SK-N-SH treated with all-trans-retinoic acid at 6 μM for 48 hours (cell line): ENCODE measurements at regions not wholly inside any gene's neighbourhood (a gene's known extent, or its start where the extent isn't known, plus 50 kb on each side); places are given as distances from the start of the nearest gene placed in this dataset.

Experiments
- ATAC-seq: fragments of 200-7000 bp; cut with Tn5 transposase; 3 replicates; pipeline ENCODE4 v1.9.1; 2020; ENCODE audit warnings: mild to moderate bottlenecking, moderate library complexity
- ARNTL ChIP-seq: fragments of 450-650 bp; formaldehyde crosslinking; IDR thresholded peaks from 2 replicates; pipeline ENCODE4 v1.5.0; 2020; ENCODE audit warnings: low read depth, mild to moderate bottlenecking, moderate library complexity, borderline replicate concordance
- BACH2 ChIP-seq: fragments of 250-450 bp; sonication (Bioruptor Pico); IDR thresholded peaks from 2 replicates; pipeline ENCODE4 v1.9.0; 2021; ENCODE audit warnings: mild to moderate bottlenecking, borderline replicate concordance
- CSDC2 ChIP-seq: fragments of 250-450 bp; sonication (Bioruptor Pico); IDR thresholded peaks from 2 replicates; pipeline ENCODE4 v1.5.0; 2020; ENCODE audit warnings: mild to moderate bottlenecking, moderate library complexity
- ESRRG ChIP-seq: fragments of 250-450 bp; sonication (Bioruptor Pico); IDR thresholded peaks from 2 replicates; pipeline ENCODE4 v1.6.1; 2021; ENCODE audit warnings: mild to moderate bottlenecking
- GLIS3 ChIP-seq: fragments of 250-450 bp; sonication (Bioruptor Pico); IDR thresholded peaks from 2 replicates; pipeline ENCODE4 v1.5.0; 2020; ENCODE audit warnings: mild to moderate bottlenecking, moderate library complexity
- ISL1 ChIP-seq: fragments of 250-450 bp; sonication (Bioruptor Pico); IDR thresholded peaks from 2 replicates; pipeline ENCODE4 v2.1.2; 2022; ENCODE audit warnings: mild to moderate bottlenecking, moderate library complexity
- OSR1 ChIP-seq: fragments of 250-450 bp; sonication (Bioruptor Pico); IDR thresholded peaks from 2 replicates; pipeline ENCODE4 v1.8.0; 2022; ENCODE audit warnings: moderate library complexity, mild to moderate bottlenecking, inconsistent platforms
- PPARA ChIP-seq: fragments of 250-450 bp; sonication (Bioruptor Pico); IDR thresholded peaks from 2 replicates; pipeline ENCODE4 v1.5.0; 2020; ENCODE audit warnings: mild to moderate bottlenecking, borderline replicate concordance
- RARB ChIP-seq: fragments of 250-450 bp; sonication (Bioruptor Pico); IDR thresholded peaks from 2 replicates; pipeline ENCODE4 v1.8.0; 2021; ENCODE audit warnings: mild to moderate bottlenecking, moderate library complexity
- SNAI2 ChIP-seq: fragments of 250-450 bp; sonication (Bioruptor Pico); IDR thresholded peaks from 2 replicates; pipeline ENCODE4 v1.5.0; 2020; ENCODE audit warnings: mild to moderate bottlenecking, moderate library complexity
- TCF4 ChIP-seq: fragments of 250-450 bp; sonication (Bioruptor Pico); IDR thresholded peaks from 2 replicates; pipeline ENCODE4 v1.8.0; 2021; ENCODE audit warnings: mild to moderate bottlenecking, moderate library complexity, borderline replicate concordance
- TOX ChIP-seq: fragments of 250-450 bp; sonication (Bioruptor Pico); IDR thresholded peaks from 2 replicates; pipeline ENCODE4 v1.8.0; 2021; ENCODE audit warnings: mild to moderate bottlenecking, moderate library complexity, borderline replicate concordance
- ZC3H10 ChIP-seq: fragments of 250-450 bp; sonication (Bioruptor Pico); IDR thresholded peaks from 2 replicates; pipeline ENCODE4 v1.5.1; 2021; ENCODE audit warnings: mild to moderate bottlenecking, moderate library complexity
- ZFP3 ChIP-seq: fragments of 250-450 bp; sonication (Bioruptor Pico); IDR thresholded peaks from 2 replicates; pipeline ENCODE4 v1.5.0; 2020; ENCODE audit warnings: mild to moderate bottlenecking, moderate library complexity
- ZFP30 ChIP-seq: fragments of 450-650 bp; formaldehyde crosslinking; IDR thresholded peaks from 2 replicates; pipeline ENCODE4 v1.5.0; 2022; ENCODE audit warnings: mild to moderate bottlenecking, moderate library complexity
- ZNF565 ChIP-seq: fragments of 450-650 bp; formaldehyde crosslinking; conservative IDR thresholded peaks from 2 replicates; pipeline ENCODE4 v1.5.0; 2020; ENCODE audit warnings: low read depth, mild to moderate bottlenecking, moderate library complexity
- ZNF70 ChIP-seq: fragments of 450-650 bp; formaldehyde crosslinking; IDR thresholded peaks from 2 replicates; pipeline ENCODE4 v1.5.0; 2020; ENCODE audit warnings: mild to moderate bottlenecking, moderate library complexity
- ZNF8 ChIP-seq: fragments of 450-650 bp; formaldehyde crosslinking; IDR thresholded peaks from 2 replicates; pipeline ENCODE4 v1.5.0; 2020; ENCODE audit warnings: mild to moderate bottlenecking, moderate library complexity
- TF ChIP-seq, protein P1 (sequence below): fragments of 250-450 bp; sonication (Bioruptor Pico); IDR thresholded peaks from 2 replicates; pipeline ENCODE4 v1.8.0; 2020; ENCODE audit warnings: mild to moderate bottlenecking, moderate library complexity, borderline replicate concordance
- TF ChIP-seq, protein P2 (sequence below): fragments of 250-450 bp; sonication (Bioruptor Pico); IDR thresholded peaks from 2 replicates; pipeline ENCODE4 v1.5.1; 2021; ENCODE audit warnings: mild to moderate bottlenecking, moderate library complexity
- TF ChIP-seq, protein P3 (sequence below): fragments of 250-450 bp; sonication (Bioruptor Pico); IDR thresholded peaks from 2 replicates; pipeline ENCODE4 v1.8.0; 2021; ENCODE audit warnings: low read depth, mild to moderate bottlenecking, moderate library complexity, borderline replicate concordance
- TF ChIP-seq, protein P4 (sequence below): fragments of 250-450 bp; sonication (Bioruptor Pico); IDR thresholded peaks from 2 replicates; pipeline ENCODE4 v1.5.1; 2020; ENCODE audit warnings: low read depth, mild to moderate bottlenecking, moderate library complexity

DNA sequence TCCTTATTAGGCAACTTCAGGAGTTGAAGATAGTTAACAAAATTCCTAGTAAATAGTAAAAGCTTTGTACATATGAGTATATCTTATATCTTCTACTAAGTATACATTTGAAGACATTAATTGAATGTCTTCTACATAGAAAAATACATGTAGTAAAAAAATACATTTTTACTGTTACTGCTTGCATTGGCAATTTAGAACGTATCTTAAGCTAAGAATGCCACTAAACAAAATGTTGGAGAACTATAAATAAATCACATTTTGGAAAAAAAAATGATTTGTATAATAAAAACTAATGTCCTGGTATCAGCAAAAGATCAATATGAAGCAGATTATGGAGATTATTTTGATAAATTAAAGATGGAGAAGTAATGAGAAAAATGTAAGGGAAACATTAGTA, 434.2 kb upstream of the SLC8A1 start:
- no peak for ATAC-seq
- no peak for TF ChIP-seq ZFP30 (CRISPR knock-in tag)
- no peak for TF ChIP-seq BACH2 (CRISPR knock-in tag)
- TF ChIP-seq PPARA (CRISPR knock-in tag): no peak
- TF ChIP-seq SNAI2: no peak
- no peak for TF ChIP-seq ZFP3 (CRISPR knock-in tag)
- TF ChIP-seq ZNF8 (CRISPR knock-in tag): no peak
- no peak for TF ChIP-seq ZNF565
- no peak for TF ChIP-seq OSR1 (CRISPR knock-in tag)

DNA sequence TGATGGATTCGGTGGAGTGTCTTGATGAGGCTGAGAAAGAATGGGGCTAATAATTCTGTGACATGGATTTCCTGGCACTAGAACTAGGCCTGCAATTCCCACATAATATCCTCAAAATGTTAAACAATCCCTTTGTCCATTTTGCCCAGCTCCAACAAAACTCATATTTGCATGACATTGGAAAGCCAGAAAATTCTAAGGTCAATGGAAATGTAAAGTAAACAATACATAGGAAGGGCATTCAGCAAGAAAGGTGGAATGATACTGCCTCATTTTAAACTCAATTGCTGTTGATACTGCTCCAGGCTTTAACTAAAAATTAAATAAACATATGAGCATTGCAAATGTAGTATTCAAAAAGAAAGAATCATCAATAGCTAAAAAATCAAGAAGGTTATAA, 434.8 kb upstream of the SLC8A1 start:
- no peak for ATAC-seq
- no peak for TF ChIP-seq ZC3H10
- TF ChIP-seq ZNF70 (CRISPR knock-in tag): no peak
- TF ChIP-seq, protein P1, sequence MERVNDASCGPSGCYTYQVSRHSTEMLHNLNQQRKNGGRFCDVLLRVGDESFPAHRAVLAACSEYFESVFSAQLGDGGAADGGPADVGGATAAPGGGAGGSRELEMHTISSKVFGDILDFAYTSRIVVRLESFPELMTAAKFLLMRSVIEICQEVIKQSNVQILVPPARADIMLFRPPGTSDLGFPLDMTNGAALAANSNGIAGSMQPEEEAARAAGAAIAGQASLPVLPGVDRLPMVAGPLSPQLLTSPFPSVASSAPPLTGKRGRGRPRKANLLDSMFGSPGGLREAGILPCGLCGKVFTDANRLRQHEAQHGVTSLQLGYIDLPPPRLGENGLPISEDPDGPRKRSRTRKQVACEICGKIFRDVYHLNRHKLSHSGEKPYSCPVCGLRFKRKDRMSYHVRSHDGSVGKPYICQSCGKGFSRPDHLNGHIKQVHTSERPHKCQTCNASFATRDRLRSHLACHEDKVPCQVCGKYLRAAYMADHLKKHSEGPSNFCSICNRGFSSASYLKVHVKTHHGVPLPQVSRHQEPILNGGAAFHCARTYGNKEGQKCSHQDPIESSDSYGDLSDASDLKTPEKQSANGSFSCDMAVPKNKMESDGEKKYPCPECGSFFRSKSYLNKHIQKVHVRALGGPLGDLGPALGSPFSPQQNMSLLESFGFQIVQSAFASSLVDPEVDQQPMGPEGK (CRISPR knock-in tag): no peak
- TF ChIP-seq ZNF565: no peak
- TF ChIP-seq SNAI2: no peak
- TF ChIP-seq RARB (CRISPR knock-in tag): no peak
- TF ChIP-seq GLIS3 (CRISPR knock-in tag): no peak
- TF ChIP-seq, protein P2, sequence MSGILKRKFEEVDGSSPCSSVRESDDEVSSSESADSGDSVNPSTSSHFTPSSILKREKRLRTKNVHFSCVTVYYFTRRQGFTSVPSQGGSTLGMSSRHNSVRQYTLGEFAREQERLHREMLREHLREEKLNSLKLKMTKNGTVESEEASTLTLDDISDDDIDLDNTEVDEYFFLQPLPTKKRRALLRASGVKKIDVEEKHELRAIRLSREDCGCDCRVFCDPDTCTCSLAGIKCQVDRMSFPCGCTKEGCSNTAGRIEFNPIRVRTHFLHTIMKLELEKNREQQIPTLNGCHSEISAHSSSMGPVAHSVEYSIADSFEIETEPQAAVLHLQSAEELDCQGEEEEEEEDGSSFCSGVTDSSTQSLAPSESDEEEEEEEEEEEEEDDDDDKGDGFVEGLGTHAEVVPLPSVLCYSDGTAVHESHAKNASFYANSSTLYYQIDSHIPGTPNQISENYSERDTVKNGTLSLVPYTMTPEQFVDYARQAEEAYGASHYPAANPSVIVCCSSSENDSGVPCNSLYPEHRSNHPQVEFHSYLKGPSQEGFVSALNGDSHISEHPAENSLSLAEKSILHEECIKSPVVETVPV (CRISPR knock-in tag): no peak
- no peak for TF ChIP-seq ISL1 (CRISPR knock-in tag)
- no peak for TF ChIP-seq CSDC2 (CRISPR knock-in tag)
- TF ChIP-seq, protein P3, sequence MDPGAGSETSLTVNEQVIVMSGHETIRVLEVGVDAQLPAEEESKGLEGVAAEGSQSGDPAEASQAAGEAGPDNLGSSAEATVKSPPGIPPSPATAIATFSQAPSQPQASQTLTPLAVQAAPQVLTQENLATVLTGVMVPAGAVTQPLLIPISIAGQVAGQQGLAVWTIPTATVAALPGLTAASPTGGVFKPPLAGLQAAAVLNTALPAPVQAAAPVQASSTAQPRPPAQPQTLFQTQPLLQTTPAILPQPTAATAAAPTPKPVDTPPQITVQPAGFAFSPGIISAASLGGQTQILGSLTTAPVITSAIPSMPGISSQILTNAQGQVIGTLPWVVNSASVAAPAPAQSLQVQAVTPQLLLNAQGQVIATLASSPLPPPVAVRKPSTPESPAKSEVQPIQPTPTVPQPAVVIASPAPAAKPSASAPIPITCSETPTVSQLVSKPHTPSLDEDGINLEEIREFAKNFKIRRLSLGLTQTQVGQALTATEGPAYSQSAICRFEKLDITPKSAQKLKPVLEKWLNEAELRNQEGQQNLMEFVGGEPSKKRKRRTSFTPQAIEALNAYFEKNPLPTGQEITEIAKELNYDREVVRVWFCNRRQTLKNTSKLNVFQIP: no peak
- no peak for TF ChIP-seq ARNTL (CRISPR knock-in tag)
- TF ChIP-seq TOX (CRISPR knock-in tag): no peak
- TF ChIP-seq OSR1 (CRISPR knock-in tag): no peak
- TF ChIP-seq, protein P4, sequence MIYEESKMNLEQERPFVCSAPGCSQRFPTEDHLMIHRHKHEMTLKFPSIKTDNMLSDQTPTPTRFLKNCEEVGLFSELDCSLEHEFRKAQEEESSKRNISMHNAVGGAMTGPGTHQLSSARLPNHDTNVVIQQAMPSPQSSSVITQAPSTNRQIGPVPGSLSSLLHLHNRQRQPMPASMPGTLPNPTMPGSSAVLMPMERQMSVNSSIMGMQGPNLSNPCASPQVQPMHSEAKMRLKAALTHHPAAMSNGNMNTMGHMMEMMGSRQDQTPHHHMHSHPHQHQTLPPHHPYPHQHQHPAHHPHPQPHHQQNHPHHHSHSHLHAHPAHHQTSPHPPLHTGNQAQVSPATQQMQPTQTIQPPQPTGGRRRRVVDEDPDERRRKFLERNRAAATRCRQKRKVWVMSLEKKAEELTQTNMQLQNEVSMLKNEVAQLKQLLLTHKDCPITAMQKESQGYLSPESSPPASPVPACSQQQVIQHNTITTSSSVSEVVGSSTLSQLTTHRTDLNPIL: no peak
- TF ChIP-seq PPARA (CRISPR knock-in tag): no peak
- TF ChIP-seq ZFP3 (CRISPR knock-in tag): no peak

DNA sequence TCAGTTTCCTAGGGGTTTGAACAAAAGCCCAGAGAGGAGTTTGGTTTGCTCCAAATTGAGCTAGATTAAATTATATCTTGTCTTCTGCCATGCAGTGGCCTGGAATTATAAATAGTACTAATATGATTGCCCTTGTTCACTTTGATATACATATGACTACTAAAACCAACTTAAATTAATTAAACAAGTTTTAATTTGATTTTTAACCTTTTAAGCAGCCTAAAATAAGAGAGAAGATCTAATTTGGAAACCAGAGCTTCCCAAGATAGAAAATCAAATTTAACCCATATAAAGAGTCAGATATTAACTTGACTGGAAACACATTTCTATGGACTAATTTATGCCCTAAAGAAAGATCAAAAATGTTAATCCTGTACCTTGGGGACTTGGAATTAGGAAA, 444.5 kb upstream of the SLC8A1 start:
- peak; percentile 68; the same call in 2 of the 3 replicates for ATAC-seq
- TF ChIP-seq OSR1 (CRISPR knock-in tag): no peak
- TF ChIP-seq, protein P4: peak; percentile 99
- TF ChIP-seq TCF4 (CRISPR knock-in tag): peak; percentile 100
- peak; percentile 72; the same call in 1 of the 2 replicates for TF ChIP-seq CSDC2 (CRISPR knock-in tag)
- TF ChIP-seq ZNF70 (CRISPR knock-in tag): peak; percentile 80
- no peak for TF ChIP-seq TOX (CRISPR knock-in tag)
- peak; percentile 98 for TF ChIP-seq SNAI2
- peak; percentile 100 for TF ChIP-seq ESRRG (CRISPR knock-in tag)
- peak; percentile 97 for TF ChIP-seq ZC3H10
- TF ChIP-seq, protein P1 (CRISPR knock-in tag): peak; percentile 99
- peak; percentile 100 for TF ChIP-seq ISL1 (CRISPR knock-in tag)
- peak; percentile 94 for TF ChIP-seq ZNF8 (CRISPR knock-in tag)
- TF ChIP-seq, protein P2 (CRISPR knock-in tag): peak; percentile 100
- peak; percentile 91 for TF ChIP-seq ZFP3 (CRISPR knock-in tag)
- peak; percentile 99 for TF ChIP-seq GLIS3 (CRISPR knock-in tag)
- peak; percentile 92 for TF ChIP-seq ARNTL (CRISPR knock-in tag)
- TF ChIP-seq ZNF565: peak; percentile 96
- TF ChIP-seq ZFP30 (CRISPR knock-in tag): peak; percentile 72
- TF ChIP-seq, protein P3: peak; percentile 99; the same call in 1 of the 2 replicates
- no peak; the same call in 1 of the 2 replicates for TF ChIP-seq RARB (CRISPR knock-in tag)
- peak; percentile 56; the same call in 1 of the 2 replicates for TF ChIP-seq BACH2 (CRISPR knock-in tag)
- peak; percentile 91 for TF ChIP-seq PPARA (CRISPR knock-in tag)
